AG04449 (cell line): ENCODE measurements at regions not wholly inside any gene's neighbourhood (a gene's known extent, or its start where the extent isn't known, plus 50 kb on each side); places are given as distances from the start of the nearest gene placed in this dataset.

Source experiments
- CTCF ChIA-PET: fragments of 350-600 bp; formaldehyde crosslinking; extraction: SDS; loops from one replicate; lab custom pipeline; 2021; ENCODE audit warnings: antibody characterized with exemption; lab: Yijun Ruan, JAX
- POLR2A ChIA-PET: fragments of 400-600, 350-600 bp; formaldehyde crosslinking; extraction: SDS; loops from one replicate; lab custom pipeline; 2020; ENCODE audit warnings: antibody characterized with exemption, inconsistent platforms; lab: Yijun Ruan, JAX
- DNase-seq: peaks from one replicate; pipeline ENCODE4 v3.0.0-alpha.2; 2010; ENCODE audit warnings: low read depth, low spot score
- H3K4me3 ChIP-seq: 2 replicates; pipeline ENCODE4 v1.5.1; 2011; ENCODE audit warnings: low read depth, mild to moderate bottlenecking, control low read depth, low read length
- CTCF ChIP-seq: IDR thresholded peaks from one replicate; pipeline ENCODE4 v1.5.1; 2011; ENCODE audit warnings: mild to moderate bottlenecking, moderate library complexity, low read length, control low read depth, inconsistent platforms; ENCODE audit not compliant: insufficient read depth; ENCODE audit errors: missing control alignments

- no peak for TF ChIP-seq CTCF
- no peak overlapping the region for H3K4me3 ChIP-seq
- no peak for DNase-seq
- ChIA-PET POLR2A (no interaction called here), CTCF (no interaction called here)
Observed at GRCh38 chr3:6567241-6567640, 293.7 kb upstream of the GRM7 start.

- POLR2A ChIA-PET, result no interaction called here
- CTCF ChIA-PET, result no interaction called here
- TF ChIP-seq CTCF, result no peak
- H3K4me3 ChIP-seq, result no peak overlapping the region
- DNase-seq, result no peak
Observed at GRCh38 chr3:6568999-6569493, 291.9 kb upstream of the GRM7 start.

- ChIA-PET POLR2A (no interaction called here), CTCF (no interaction called here)
- no peak overlapping the region for H3K4me3 ChIP-seq
- no peak for TF ChIP-seq CTCF
- DNase-seq, result no peak
Observed at GRCh38 chr3:6571448-6571847, 289.5 kb upstream of the GRM7 start.

- DNase-seq, result no peak
- no peak for TF ChIP-seq CTCF
- no peak overlapping the region for H3K4me3 ChIP-seq
- ChIA-PET CTCF (no interaction called here), POLR2A (no interaction called here)
Observed at GRCh38 chr3:6577584-6577983, 283.3 kb upstream of the GRM7 start.

- CTCF ChIA-PET, result no interaction called here
- DNase-seq, result no peak
- POLR2A ChIA-PET, result no interaction called here
Observed at GRCh38 chr3:6578526-6578925, 282.4 kb upstream of the GRM7 start.

GRCh38 chr3:6580808-6581207 lies 280.1 kb upstream of the GRM7 start:
- POLR2A ChIA-PET, result no interaction called here
- no peak for DNase-seq
- CTCF ChIA-PET, result no interaction called here
- no peak overlapping the region for H3K4me3 ChIP-seq
- no peak for TF ChIP-seq CTCF

More at GRCh38 chr3:6578526-6578925, 282.4 kb upstream of the GRM7 start:
- TF ChIP-seq CTCF, result no peak
- H3K4me3 ChIP-seq, result no peak overlapping the region
